ENCODE measurements at regions not wholly inside any gene's neighbourhood (a gene's known extent, or its start where the extent isn't known, plus 50 kb on each side); places are given as distances from the start of the nearest gene placed in this dataset.

DNA sequence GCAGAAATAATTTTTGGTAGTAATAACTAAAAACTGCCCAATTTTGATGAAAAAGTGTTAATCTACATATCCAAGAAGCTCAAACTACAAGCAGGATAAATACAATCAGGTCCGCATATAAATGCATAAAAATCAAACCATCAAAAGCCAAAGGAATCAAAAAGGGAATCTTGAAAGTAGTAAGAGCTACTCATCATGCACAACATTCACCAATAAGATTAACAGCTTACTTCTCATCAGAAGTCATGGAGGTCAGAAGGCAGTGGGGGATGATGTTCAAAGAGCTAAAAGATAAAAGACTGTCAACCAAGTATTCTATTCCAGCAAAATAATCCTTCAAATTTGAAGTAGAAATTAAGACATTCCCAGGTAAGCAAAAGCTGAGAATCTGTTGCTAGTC lies 76.4 kb downstream of the CRPPA start:
- Histone ChIP-seq H3K27me3 (ENCODE audit: insufficient read depth) (no peaks in the 10 kb centered on the region), H3K4me3 (no peak overlapping the region), H4K20me1 (replicated peaks; ENCODE audit: insufficient read depth) (no peaks in the 10 kb centered on the region), H3K79me2 (replicated peaks; ENCODE audit: insufficient read depth) (no peaks in the 10 kb centered on the region), H3K9me2 (ENCODE audit: insufficient read depth) (0 out of 2 replicates have a peak, but pooled peaks cover 6% of the 10 kb centered on the region), H3K27ac (ENCODE audit: low read depth) (no peak overlapping the region), H3K4me1 (ENCODE audit: insufficient read depth) (no peaks in the 10 kb centered on the region), H3K4me2 (no peak overlapping the region), H2AFZ (no peak overlapping the region), H3F3A (replicated peaks; ENCODE audit: low read depth) (no peaks in the 10 kb centered on the region), H3K36me3 (ENCODE audit: insufficient read depth) (no peaks in the 10 kb centered on the region)
- DNase-seq (ENCODE audit: low spot score) (no peak), ATAC-seq (no peak)
- TF ChIP-seq EZH2 (IDR thresholded peaks at IDR 0.05; ENCODE audit: low read depth, unreplicated experiment) (no peak), EZH2phosphoT487 (IDR thresholded peaks at IDR 0.05; ENCODE audit: unreplicated experiment) (no peak), ZNF114 (CRISPR knock-in tag; IDR thresholded peaks at IDR 0.05) (no peak), JUNB (IDR thresholded peaks at IDR 0.05; ENCODE audit: unreplicated experiment) (no peak), CREB1 (CRISPR knock-in tag; IDR thresholded peaks at IDR 0.05; ENCODE audit: low read depth) (no peak), STAT1 (IDR thresholded peaks at IDR 0.05; ENCODE audit: unreplicated experiment) (no peak), ZNF331 (CRISPR knock-in tag; IDR thresholded peaks at IDR 0.05; ENCODE audit: low read depth) (no peak)
- TF ChIP-seq, protein P1, sequence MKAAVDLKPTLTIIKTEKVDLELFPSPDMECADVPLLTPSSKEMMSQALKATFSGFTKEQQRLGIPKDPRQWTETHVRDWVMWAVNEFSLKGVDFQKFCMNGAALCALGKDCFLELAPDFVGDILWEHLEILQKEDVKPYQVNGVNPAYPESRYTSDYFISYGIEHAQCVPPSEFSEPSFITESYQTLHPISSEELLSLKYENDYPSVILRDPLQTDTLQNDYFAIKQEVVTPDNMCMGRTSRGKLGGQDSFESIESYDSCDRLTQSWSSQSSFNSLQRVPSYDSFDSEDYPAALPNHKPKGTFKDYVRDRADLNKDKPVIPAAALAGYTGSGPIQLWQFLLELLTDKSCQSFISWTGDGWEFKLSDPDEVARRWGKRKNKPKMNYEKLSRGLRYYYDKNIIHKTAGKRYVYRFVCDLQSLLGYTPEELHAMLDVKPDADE (IDR thresholded peaks at IDR 0.05) = no peak
- no peaks in the 10 kb centered on the region for H3K4me1 Mint-ChIP-seq
- no peak overlapping the region for H3K4me3 Mint-ChIP-seq
- H3K27ac Mint-ChIP-seq = no peak overlapping the region
- peaks cover 6% of the 10 kb centered on the region; the same call in 2 of the 3 replicates for H3K9me3 Mint-ChIP-seq
- H3K36me3 Mint-ChIP-seq (ENCODE audit: low read depth) = 0 out of 3 replicates have a peak, but pooled peaks cover 3% of the 10 kb centered on the region
- H3K27me3 Mint-ChIP-seq (ENCODE audit: insufficient read depth, low read depth, poor library complexity) = no peaks in the 10 kb centered on the region

DNA sequence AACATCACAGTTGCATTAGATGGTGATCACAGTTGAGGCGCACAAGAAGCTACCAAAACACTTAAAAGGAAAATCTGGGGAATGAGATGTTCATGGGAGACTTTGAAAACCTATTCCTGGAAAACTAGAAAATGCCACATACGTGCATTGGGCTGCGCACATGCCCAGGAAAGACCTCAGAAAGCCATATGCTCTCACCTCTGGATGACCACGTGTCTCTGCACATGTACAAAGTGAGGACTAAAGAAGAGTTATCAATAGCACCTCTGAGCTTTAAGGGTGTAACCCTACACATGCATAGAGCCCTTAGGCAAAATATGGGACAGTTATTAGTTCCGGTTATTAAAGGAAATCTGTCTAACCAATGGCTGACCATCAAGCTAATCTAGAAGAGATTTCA lies 77.7 kb downstream of the CRPPA start:
- Histone ChIP-seq H4K20me1 (replicated peaks; ENCODE audit: insufficient read depth) (no peaks in the 10 kb centered on the region), H3K27ac (ENCODE audit: low read depth) (no peak overlapping the region), H2AFZ (no peak overlapping the region), H3K4me1 (ENCODE audit: insufficient read depth) (no peaks in the 10 kb centered on the region), H3K36me3 (ENCODE audit: insufficient read depth) (no peaks in the 10 kb centered on the region), H3F3A (replicated peaks; ENCODE audit: low read depth) (no peaks in the 10 kb centered on the region), H3K79me2 (replicated peaks; ENCODE audit: insufficient read depth) (no peaks in the 10 kb centered on the region), H3K27me3 (ENCODE audit: insufficient read depth) (no peaks in the 10 kb centered on the region), H3K9me2 (ENCODE audit: insufficient read depth) (0 out of 2 replicates have a peak, but pooled peaks cover 6% of the 10 kb centered on the region), H3K4me2 (no peak overlapping the region), H3K4me3 (no peak overlapping the region)
- Mint-ChIP-seq H3K4me1 (no peaks in the 10 kb centered on the region), H3K27me3 (ENCODE audit: insufficient read depth, low read depth, poor library complexity) (no peaks in the 10 kb centered on the region), H3K27ac (no peak overlapping the region), H3K9me3 (peaks cover 3% of the 10 kb centered on the region; the same call in 2 of the 3 replicates), H3K4me3 (no peak overlapping the region), H3K36me3 (ENCODE audit: low read depth) (0 out of 3 replicates have a peak, but pooled peaks cover 3% of the 10 kb centered on the region)
- DNase-seq (ENCODE audit: low spot score) (no peak), ATAC-seq (no peak)
- TF ChIP-seq POLR2AphosphoS5 (IDR thresholded peaks at IDR 0.05; ENCODE audit: low read depth) (no peak), ZNF114 (CRISPR knock-in tag; IDR thresholded peaks at IDR 0.05) (no peak), CREB1 (CRISPR knock-in tag; IDR thresholded peaks at IDR 0.05; ENCODE audit: low read depth) (no peak)
- TF ChIP-seq, protein P1 (IDR thresholded peaks at IDR 0.05) = no peak
- TF ChIP-seq, protein P2, sequence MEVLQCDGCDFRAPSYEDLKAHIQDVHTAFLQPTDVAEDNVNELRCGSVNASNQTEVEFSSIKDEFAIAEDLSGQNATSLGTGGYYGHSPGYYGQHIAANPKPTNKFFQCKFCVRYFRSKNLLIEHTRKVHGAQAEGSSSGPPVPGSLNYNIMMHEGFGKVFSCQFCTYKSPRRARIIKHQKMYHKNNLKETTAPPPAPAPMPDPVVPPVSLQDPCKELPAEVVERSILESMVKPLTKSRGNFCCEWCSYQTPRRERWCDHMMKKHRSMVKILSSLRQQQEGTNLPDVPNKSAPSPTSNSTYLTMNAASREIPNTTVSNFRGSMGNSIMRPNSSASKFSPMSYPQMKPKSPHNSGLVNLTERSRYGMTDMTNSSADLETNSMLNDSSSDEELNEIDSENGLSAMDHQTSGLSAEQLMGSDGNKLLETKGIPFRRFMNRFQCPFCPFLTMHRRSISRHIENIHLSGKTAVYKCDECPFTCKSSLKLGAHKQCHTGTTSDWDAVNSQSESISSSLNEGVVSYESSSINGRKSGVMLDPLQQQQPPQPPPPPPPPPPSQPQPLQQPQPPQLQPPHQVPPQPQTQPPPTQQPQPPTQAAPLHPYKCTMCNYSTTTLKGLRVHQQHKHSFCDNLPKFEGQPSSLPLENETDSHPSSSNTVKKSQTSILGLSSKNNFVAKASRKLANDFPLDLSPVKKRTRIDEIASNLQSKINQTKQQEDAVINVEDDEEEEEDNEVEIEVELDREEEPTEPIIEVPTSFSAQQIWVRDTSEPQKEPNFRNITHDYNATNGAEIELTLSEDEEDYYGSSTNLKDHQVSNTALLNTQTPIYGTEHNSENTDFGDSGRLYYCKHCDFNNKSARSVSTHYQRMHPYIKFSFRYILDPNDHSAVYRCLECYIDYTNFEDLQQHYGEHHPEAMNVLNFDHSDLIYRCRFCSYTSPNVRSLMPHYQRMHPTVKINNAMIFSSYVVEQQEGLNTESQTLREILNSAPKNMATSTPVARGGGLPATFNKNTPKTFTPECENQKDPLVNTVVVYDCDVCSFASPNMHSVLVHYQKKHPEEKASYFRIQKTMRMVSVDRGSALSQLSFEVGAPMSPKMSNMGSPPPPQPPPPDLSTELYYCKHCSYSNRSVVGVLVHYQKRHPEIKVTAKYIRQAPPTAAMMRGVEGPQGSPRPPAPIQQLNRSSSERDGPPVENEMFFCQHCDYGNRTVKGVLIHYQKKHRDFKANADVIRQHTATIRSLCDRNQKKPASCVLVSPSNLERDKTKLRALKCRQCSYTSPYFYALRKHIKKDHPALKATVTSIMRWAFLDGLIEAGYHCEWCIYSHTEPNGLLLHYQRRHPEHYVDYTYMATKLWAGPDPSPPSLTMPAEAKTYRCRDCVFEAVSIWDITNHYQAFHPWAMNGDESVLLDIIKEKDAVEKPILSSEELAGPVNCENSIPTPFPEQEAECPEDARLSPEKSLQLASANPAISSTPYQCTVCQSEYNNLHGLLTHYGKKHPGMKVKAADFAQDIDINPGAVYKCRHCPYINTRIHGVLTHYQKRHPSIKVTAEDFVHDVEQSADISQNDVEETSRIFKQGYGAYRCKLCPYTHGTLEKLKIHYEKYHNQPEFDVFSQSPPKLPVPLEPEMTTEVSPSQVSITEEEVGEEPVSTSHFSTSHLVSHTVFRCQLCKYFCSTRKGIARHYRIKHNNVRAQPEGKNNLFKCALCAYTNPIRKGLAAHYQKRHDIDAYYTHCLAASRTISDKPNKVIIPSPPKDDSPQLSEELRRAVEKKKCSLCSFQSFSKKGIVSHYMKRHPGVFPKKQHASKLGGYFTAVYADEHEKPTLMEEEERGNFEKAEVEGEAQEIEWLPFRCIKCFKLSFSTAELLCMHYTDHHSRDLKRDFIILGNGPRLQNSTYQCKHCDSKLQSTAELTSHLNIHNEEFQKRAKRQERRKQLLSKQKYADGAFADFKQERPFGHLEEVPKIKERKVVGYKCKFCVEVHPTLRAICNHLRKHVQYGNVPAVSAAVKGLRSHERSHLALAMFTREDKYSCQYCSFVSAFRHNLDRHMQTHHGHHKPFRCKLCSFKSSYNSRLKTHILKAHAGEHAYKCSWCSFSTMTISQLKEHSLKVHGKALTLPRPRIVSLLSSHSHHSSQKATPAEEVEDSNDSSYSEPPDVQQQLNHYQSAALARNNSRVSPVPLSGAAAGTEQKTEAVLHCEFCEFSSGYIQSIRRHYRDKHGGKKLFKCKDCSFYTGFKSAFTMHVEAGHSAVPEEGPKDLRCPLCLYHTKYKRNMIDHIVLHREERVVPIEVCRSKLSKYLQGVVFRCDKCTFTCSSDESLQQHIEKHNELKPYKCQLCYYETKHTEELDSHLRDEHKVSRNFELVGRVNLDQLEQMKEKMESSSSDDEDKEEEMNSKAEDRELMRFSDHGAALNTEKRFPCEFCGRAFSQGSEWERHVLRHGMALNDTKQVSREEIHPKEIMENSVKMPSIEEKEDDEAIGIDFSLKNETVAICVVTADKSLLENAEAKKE (CRISPR knock-in tag; IDR thresholded peaks at IDR 0.05) = no peak

All from GM23338 (cell line).